Superior temporal gyrus (tissue), 1 donor: ENCODE measurements at regions not wholly inside any gene's neighbourhood (a gene's known extent, or its start where the extent isn't known, plus 50 kb on each side); places are given as distances from the start of the nearest gene placed in this dataset.
"Not testable (repeated sequence)": the region's sequence is repeated elsewhere in the genome, so short reads cannot be mapped to it uniquely, and the experiment has no call there.

Experiments
- DNase-seq: peaks from one replicate; pipeline ENCODE4 v3.0.0-alpha.2; 2016; ENCODE audit errors: extremely low spot score

- DNase-seq, result peak; percentile 49
Measured at GRCh38 chr9:78438211-78438610, 141.3 kb downstream of the PSAT1 start.

- DNase-seq, result no peak
Measured at GRCh38 chr9:78438780-78439179, 141.9 kb downstream of the PSAT1 start.

- peak; percentile 95 for DNase-seq
Measured at GRCh38 chr9:78439190-78439865, 142.4 kb downstream of the PSAT1 start.

GRCh38 chr9:78439866-78440830 is 143.2 kb downstream of the PSAT1 start:
- no peak for DNase-seq

- no peak for DNase-seq
Measured at GRCh38 chr9:78441396-78441795, 144.5 kb downstream of the PSAT1 start.

- DNase-seq, result no peak
Measured at GRCh38 chr9:78441822-78442431, 145.0 kb downstream of the PSAT1 start.

GRCh38 chr9:78442577-78442976 is 145.7 kb downstream of the PSAT1 start:
- not testable (repeated sequence) for DNase-seq

GRCh38 chr9:78443946-78444345 is 147.0 kb downstream of the PSAT1 start:
- no peak for DNase-seq

- no peak for DNase-seq
Measured at GRCh38 chr9:78448960-78449673, 152.2 kb downstream of the PSAT1 start.

- DNase-seq, result no peak
Measured at GRCh38 chr9:78453450-78453849, 156.5 kb downstream of the PSAT1 start.

GRCh38 chr9:78462611-78463010 is 165.7 kb downstream of the PSAT1 start:
- no peak for DNase-seq

GRCh38 chr9:78463750-78464149 is 166.8 kb downstream of the PSAT1 start:
- DNase-seq, result no peak

- DNase-seq, result no peak
Measured at GRCh38 chr9:78468231-78468630, 171.3 kb downstream of the PSAT1 start.

GRCh38 chr9:78468974-78469576 is 172.2 kb downstream of the PSAT1 start:
- DNase-seq, result no peak

GRCh38 chr9:78470216-78470615 is 173.3 kb downstream of the PSAT1 start:
- DNase-seq, result no peak

GRCh38 chr9:78470741-78471140 is 173.8 kb downstream of the PSAT1 start:
- no peak for DNase-seq

GRCh38 chr9:78472111-78472510 is 175.2 kb downstream of the PSAT1 start:
- no peak for DNase-seq

- no peak for DNase-seq
Measured at GRCh38 chr9:78479441-78479840, 182.5 kb downstream of the PSAT1 start.

- DNase-seq, result no peak
Measured at GRCh38 chr9:78486661-78487060, 189.7 kb downstream of the PSAT1 start.

GRCh38 chr9:78490231-78490630 is 193.3 kb downstream of the PSAT1 start:
- no peak for DNase-seq

- no peak for DNase-seq
Measured at GRCh38 chr9:78491402-78491801, 194.5 kb downstream of the PSAT1 start.
